Trophoblast cell (in vitro differentiated cells and primary cell): ENCODE measurements at regions not wholly inside any gene's neighbourhood (a gene's known extent, or its start where the extent isn't known, plus 50 kb on each side); places are given as distances from the start of the nearest gene placed in this dataset.

Experiments
- DNase-seq, 2 donors: peaks; one replicate each; pipeline ENCODE4 v3.0.0-alpha.2; 2016
- H2AFZ ChIP-seq: 2 replicates; pipeline ENCODE4 v1.6.1; 2013; ENCODE audit warnings: low read length, moderate library complexity, mild to moderate bottlenecking; ENCODE audit not compliant: insufficient read depth, poor library complexity
- H2AK5ac ChIP-seq: 2 replicates; pipeline ENCODE4 v1.6.1; 2013; ENCODE audit warnings: mild to moderate bottlenecking, low read length
- H2BK120ac ChIP-seq: 2 replicates; pipeline ENCODE4 v1.6.1; 2013; ENCODE audit warnings: low read length, mild to moderate bottlenecking, moderate library complexity; ENCODE audit not compliant: insufficient read depth, poor library complexity
- H2BK12ac ChIP-seq: 2 replicates; pipeline ENCODE4 v1.6.1; 2013; ENCODE audit warnings: mild to moderate bottlenecking, low read length, moderate library complexity
- H2BK5ac ChIP-seq: 2 replicates; pipeline ENCODE4 v1.6.1; 2013; ENCODE audit warnings: low read length, low read depth, moderate library complexity, mild to moderate bottlenecking; ENCODE audit not compliant: poor library complexity
- H3K14ac ChIP-seq: 2 replicates; pipeline ENCODE4 v1.6.1; 2013; ENCODE audit warnings: mild to moderate bottlenecking, low read length
- H3K18ac ChIP-seq: 2 replicates; pipeline ENCODE4 v1.6.1; 2013; ENCODE audit warnings: mild to moderate bottlenecking, low read length
- H3K23ac ChIP-seq: 2 replicates; pipeline ENCODE4 v1.6.1; 2013; ENCODE audit warnings: low read length
- H3K27ac ChIP-seq: 2 replicates; pipeline ENCODE4 v1.5.1; 2013; ENCODE audit warnings: low read depth, mild to moderate bottlenecking, inconsistent platforms, low read length, moderate library complexity
- H3K27me3 ChIP-seq: 2 replicates; pipeline ENCODE4 v1.6.1; 2013; ENCODE audit warnings: inconsistent platforms, mild to moderate bottlenecking, low read length, moderate library complexity; ENCODE audit not compliant: insufficient read depth
- H3K36me3 ChIP-seq, 2 experiments: 1 replicate in 1 of 2; 2 replicates in 1 of 2; pipeline ENCODE4 v1.6.1; 2013; ENCODE audit warnings: low read length in 2 of 2, mild to moderate bottlenecking in 2 of 2, moderate library complexity in 1 of 2; ENCODE audit not compliant: insufficient read depth in 2 of 2, control insufficient read depth in 1 of 2
- H3K4ac ChIP-seq: 2 replicates; pipeline ENCODE4 v1.6.1; 2013; ENCODE audit warnings: low read depth, mild to moderate bottlenecking, low read length, moderate library complexity
- H3K4me1 ChIP-seq, 2 experiments: 1 replicate in 1 of 2; 2 replicates in 1 of 2; pipeline ENCODE4 v1.6.1; 2013; ENCODE audit warnings: low read length in 2 of 2, mild to moderate bottlenecking in 2 of 2, moderate library complexity in 1 of 2; ENCODE audit not compliant: insufficient read depth in 2 of 2, control insufficient read depth in 1 of 2
- H3K4me2 ChIP-seq: 2 replicates; pipeline ENCODE4 v1.6.1; 2013; ENCODE audit warnings: inconsistent platforms, mild to moderate bottlenecking, low read length, moderate library complexity
- H3K4me3 ChIP-seq: 2 replicates; pipeline ENCODE4 v1.5.1; 2013; ENCODE audit warnings: mild to moderate bottlenecking, low read depth, low read length, inconsistent platforms
- H3K79me1 ChIP-seq: one replicate; pipeline ENCODE4 v1.6.1; 2013; ENCODE audit warnings: low read length
- H3K79me2 ChIP-seq: 2 replicates; pipeline ENCODE4 v1.6.1; 2013; ENCODE audit warnings: low read length, mild to moderate bottlenecking; ENCODE audit not compliant: control insufficient read depth, insufficient read depth, poor library complexity
- H3K9ac ChIP-seq: 2 replicates; pipeline ENCODE4 v1.6.1; 2013; ENCODE audit warnings: mild to moderate bottlenecking, low read length
- H3K9me3 ChIP-seq: 2 replicates; pipeline ENCODE4 v1.6.1; 2013; ENCODE audit warnings: low read depth, mild to moderate bottlenecking, control low read depth, inconsistent platforms, low read length; ENCODE audit not compliant: insufficient read depth
- H4K12ac ChIP-seq: 2 replicates; pipeline ENCODE4 v1.6.1; 2013; ENCODE audit warnings: low read depth, mild to moderate bottlenecking, low read length, moderate library complexity
- H4K8ac ChIP-seq: 2 replicates; pipeline ENCODE4 v1.6.1; 2013; ENCODE audit warnings: low read depth, mild to moderate bottlenecking, low read length, moderate library complexity
- H4K91ac ChIP-seq: one replicate; pipeline ENCODE4 v1.6.1; 2013; ENCODE audit warnings: low read depth, mild to moderate bottlenecking, low read length, moderate library complexity
- WGBS: extraction: QIAGEN DNeasy Blood & Tissue Kit; methylation state at CpG from one replicate; pipeline ENCODE4 v1.1.7; 2013; ENCODE audit warnings: missing lambda C conversion rate; ENCODE audit not compliant: insufficient read length, insufficient coverage; ENCODE audit errors: extremely low coverage; 5-methylcytosine and 5-hydroxymethylcytosine counted together

DNA sequence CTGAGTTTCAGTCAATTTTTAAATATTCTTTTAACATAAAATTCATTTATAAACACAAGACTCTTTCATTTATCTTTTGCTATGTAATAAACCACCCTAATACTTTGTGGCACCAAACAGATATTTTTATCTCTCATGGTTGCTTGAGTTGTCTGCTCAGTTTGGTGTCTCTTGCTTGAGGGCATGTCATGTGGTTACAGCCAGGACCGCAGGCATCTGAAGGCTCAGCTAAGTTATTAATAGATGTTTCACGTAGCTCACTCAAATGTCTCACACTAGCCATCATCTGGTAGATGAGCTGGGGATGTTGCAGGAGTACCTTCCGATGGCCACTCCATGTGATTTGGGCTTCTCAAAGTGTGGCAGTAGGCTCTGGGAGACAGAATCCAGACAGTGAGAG lies 597.8 kb downstream of the ETNK1 start:
- Histone ChIP-seq H3K9ac (no peak overlapping the region), H3K18ac (no peak overlapping the region)

DNA sequence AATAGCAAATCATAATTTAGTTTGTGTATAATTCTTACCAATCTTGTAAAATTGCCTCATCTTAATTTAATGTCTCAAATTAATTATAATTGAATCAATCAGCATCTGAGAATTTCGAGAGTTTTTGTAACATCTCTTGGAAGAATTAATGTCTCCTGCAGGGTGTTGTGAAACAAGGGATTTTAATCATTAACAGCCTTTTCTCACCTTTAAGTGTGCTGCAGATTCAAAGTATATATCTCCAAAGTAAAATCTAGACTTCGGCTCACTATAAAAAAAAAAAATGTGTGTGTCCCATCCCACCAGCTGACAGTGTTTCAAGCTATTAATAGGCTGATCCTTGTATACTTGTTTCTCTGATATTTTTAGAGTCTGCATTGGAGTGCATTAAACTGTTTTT lies 603.1 kb downstream of the ETNK1 start:
- Histone ChIP-seq H3K9ac (no peak overlapping the region), H4K12ac (no peak overlapping the region), H3K9me3 (no peaks in the 10 kb centered on the region), H3K27ac (no peak overlapping the region), H2BK120ac (no peak overlapping the region), H3K14ac (no peak overlapping the region), H2AFZ (no peak overlapping the region), H2BK12ac (no peak overlapping the region), H3K4me3 (no peak overlapping the region), H4K8ac (no peak overlapping the region), H2AK5ac (no peak overlapping the region), H3K18ac (no peak overlapping the region), H3K23ac (no peak overlapping the region), H3K79me2 (no peaks in the 10 kb centered on the region), H3K36me3 (no peaks in the 10 kb centered on the region), H4K91ac (no peak overlapping the region), H3K79me1 (no peaks in the 10 kb centered on the region), H3K4me2 (no peak overlapping the region), H2BK5ac (no peak overlapping the region), H3K4me1 (no peaks in the 10 kb centered on the region), H3K4ac (no peak overlapping the region), H3K27me3 (no peaks in the 10 kb centered on the region)
- WGBS, result no CpG with 5 or more reads among the region's 2 CpGs
- no peak for DNase-seq

More for the DNA sequence above, 597.8 kb downstream of the ETNK1 start:
- Histone ChIP-seq H2AFZ (no peak overlapping the region), H3K79me1 (no peaks in the 10 kb centered on the region), H2BK12ac (no peak overlapping the region), H3K4me1 (no peaks in the 10 kb centered on the region), H4K12ac (no peak overlapping the region), H3K27me3 (no peaks in the 10 kb centered on the region), H2AK5ac (no peak overlapping the region), H3K23ac (no peak overlapping the region), H3K27ac (no peak overlapping the region), H3K79me2 (no peaks in the 10 kb centered on the region), H2BK5ac (no peak overlapping the region), H4K91ac (no peak overlapping the region), H3K4me3 (no peak overlapping the region), H3K14ac (no peak overlapping the region), H3K4me2 (no peak overlapping the region), H3K4ac (no peak overlapping the region), H2BK120ac (no peak overlapping the region), H3K36me3 (no peaks in the 10 kb centered on the region), H3K9me3 (no peaks in the 10 kb centered on the region), H4K8ac (no peak overlapping the region)
- DNase-seq, result no peak
- no CpG with 5 or more reads among the region's 3 CpGs for WGBS

- no peak overlapping the region for H3K27ac ChIP-seq
- no peak overlapping the region for H3K14ac ChIP-seq
- H3K4me1 ChIP-seq, result peaks cover 0 to 2% of the 10 kb centered on the region in 2 experiments
- no peak overlapping the region for H2BK12ac ChIP-seq
- H3K23ac ChIP-seq, result no peak overlapping the region
- H3K9me3 ChIP-seq, result no peaks in the 10 kb centered on the region
- H3K4ac ChIP-seq, result no peak overlapping the region
- H2BK120ac ChIP-seq, result no peak overlapping the region
- H3K9ac ChIP-seq, result no peak overlapping the region
- no peaks in the 10 kb centered on the region for H3K79me1 ChIP-seq
- H2AFZ ChIP-seq, result no peak overlapping the region
- H2BK5ac ChIP-seq, result no peak overlapping the region
- H3K36me3 ChIP-seq, result no peaks in the 10 kb centered on the region
- H3K27me3 ChIP-seq, result no peaks in the 10 kb centered on the region
- H4K8ac ChIP-seq, result no peak overlapping the region
- no peaks in the 10 kb centered on the region for H3K79me2 ChIP-seq
- no peak overlapping the region for H3K4me3 ChIP-seq
- no peak overlapping the region for H3K18ac ChIP-seq
- no peak overlapping the region for H4K12ac ChIP-seq
- no CpG with 5 or more reads among the region's 2 CpGs for WGBS
- H3K4me2 ChIP-seq, result no peak overlapping the region
- no peak for DNase-seq
- no peak overlapping the region for H2AK5ac ChIP-seq
- no peak overlapping the region for H4K91ac ChIP-seq
Observed at GRCh38 chr12:23230899-23231298, 605.9 kb downstream of the ETNK1 start.

DNA sequence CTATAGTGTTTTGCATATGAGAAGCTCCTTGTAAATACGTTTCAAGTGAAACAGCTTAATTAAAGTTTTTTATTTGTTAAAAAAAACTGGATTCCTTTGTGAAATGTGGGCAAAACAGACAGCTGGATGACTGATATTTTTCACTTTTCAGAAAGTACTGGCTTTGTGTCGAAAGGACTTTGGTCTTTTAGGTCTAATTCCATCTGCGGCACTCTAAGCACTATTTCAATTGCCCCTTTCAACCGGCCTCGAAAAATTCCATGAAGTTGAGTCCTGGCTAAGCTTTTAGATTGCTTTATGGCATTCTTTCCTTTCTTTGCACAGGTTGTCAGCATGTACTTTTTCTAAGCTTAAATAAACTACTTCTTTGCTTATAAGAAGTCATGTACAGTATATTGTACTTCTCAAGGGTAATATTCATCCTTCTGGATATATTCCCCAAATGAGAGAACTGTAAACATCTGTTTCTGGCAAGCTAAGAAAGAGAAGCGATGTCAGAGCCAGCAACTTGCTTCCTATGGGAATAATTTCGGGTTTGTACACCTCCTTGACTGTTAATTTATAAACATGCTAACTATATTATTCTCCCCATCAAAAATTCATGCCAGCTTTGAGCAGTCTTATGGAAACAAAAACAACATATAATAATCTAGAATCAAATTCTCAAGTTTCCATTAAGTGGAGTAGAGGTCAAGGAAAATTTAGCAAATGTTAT lies 611.3 kb downstream of the ETNK1 start:
- Histone ChIP-seq H3K23ac (no peak overlapping the region), H3K79me2 (no peaks in the 10 kb centered on the region), H2BK12ac (no peak overlapping the region), H2BK120ac (no peak overlapping the region), H4K12ac (no peak overlapping the region), H3K4me2 (no peak overlapping the region), H3K4me3 (no peak overlapping the region), H3K14ac (no peak overlapping the region), H3K4me1 (peaks cover 0 to 2% of the 10 kb centered on the region in 2 experiments), H4K8ac (no peak overlapping the region), H3K79me1 (no peaks in the 10 kb centered on the region), H3K4ac (no peak overlapping the region), H4K91ac (no peak overlapping the region), H3K9ac (no peak overlapping the region), H3K27ac (no peak overlapping the region), H3K18ac (no peak overlapping the region), H2BK5ac (no peak overlapping the region), H2AK5ac (no peak overlapping the region), H2AFZ (no peak overlapping the region), H3K27me3 (no peaks in the 10 kb centered on the region), H3K36me3 (no peaks in the 10 kb centered on the region), H3K9me3 (no peaks in the 10 kb centered on the region)
- WGBS, result no CpG with 5 or more reads among the region's 7 CpGs
- DNase-seq, result no peak
